ENCODE measurements at regions not wholly inside any gene's neighbourhood (a gene's known extent, or its start where the extent isn't known, plus 50 kb on each side); places are given as distances from the start of the nearest gene placed in this dataset.

GRCh38 chr5:110288766-110289511 is 437.5 kb downstream of the TMEM232 start:
- no peak for TF ChIP-seq SUZ12 (IDR thresholded peaks at IDR 0.05)
- TF ChIP-seq HDGF (IDR thresholded peaks at IDR 0.05; ENCODE audit: borderline replicate concordance) = no peak
- TF ChIP-seq NFRKB (IDR thresholded peaks at IDR 0.05) = no peak
- no peak for TF ChIP-seq FOXK2 (IDR thresholded peaks at IDR 0.05)
- TF ChIP-seq SP1 (IDR thresholded peaks at IDR 0.05) = no peak
- TF ChIP-seq ZNF384 (IDR thresholded peaks at IDR 0.05) = no peak
- no peak for TF ChIP-seq TARDBP (IDR thresholded peaks at IDR 0.05)
- TF ChIP-seq ARNT (IDR thresholded peaks at IDR 0.05) = no peak
- no peak for TF ChIP-seq LEF1 (IDR thresholded peaks at IDR 0.05; ENCODE audit: borderline replicate concordance)
- no peak for TF ChIP-seq BHLHE40 (IDR thresholded peaks at IDR 0.05; ENCODE audit: borderline replicate concordance)
- no peak for TF ChIP-seq FOXM1 (IDR thresholded peaks at IDR 0.05; ENCODE audit: borderline replicate concordance)
- no peak for TF ChIP-seq CTBP1 (IDR thresholded peaks at IDR 0.05; ENCODE audit: borderline replicate concordance)

All from HEK293T (cell line).